CD14-positive monocyte (primary cell): ENCODE measurements at regions not wholly inside any gene's neighbourhood (a gene's known extent, or its start where the extent isn't known, plus 50 kb on each side); places are given as distances from the start of the nearest gene placed in this dataset.

Experiments used
- DNase-seq, 3 donors: peaks; one replicate each; pipeline ENCODE4 v3.0.0-alpha.2; 2011 to 2022
- H2AFZ ChIP-seq: 2 replicates; pipeline ENCODE4 v1.6.0; 2012; ENCODE audit warnings: mild to moderate bottlenecking, low read depth, low read length, inconsistent platforms; ENCODE audit not compliant: insufficient read depth, poor library complexity, severe bottlenecking
- H3K27ac ChIP-seq, 2 donors: 1 replicate in 1 of 2; 2 replicates in 1 of 2; pipeline ENCODE4 v1.5.1; 2012 to 2013; ENCODE audit warnings: low read length in 2 of 2, control low read depth in 1 of 2, inconsistent platforms in 1 of 2, low read depth in 1 of 2, mild to moderate bottlenecking in 1 of 2
- H3K27me3 ChIP-seq, 2 donors: one replicate each; pipeline versions ENCODE4 v1.6.0 to v1.6.1; 2011 to 2013; ENCODE audit warnings: low read length in 2 of 2; ENCODE audit not compliant: control insufficient read depth in 2 of 2, insufficient read depth in 2 of 2
- H3K36me3 ChIP-seq, 2 donors: replicated peaks in 1 of 2; 1 replicate in 1 of 2; 2 replicates in 1 of 2; pipeline versions ENCODE4 v1.5.1 to v1.6.1; 2012 to 2013; ENCODE audit warnings: low read length in 2 of 2, control low read depth in 1 of 2, inconsistent platforms in 1 of 2, mild to moderate bottlenecking in 1 of 2; ENCODE audit not compliant: insufficient read depth in 2 of 2, control insufficient read depth in 1 of 2
- H3K4me1 ChIP-seq, 2 donors: 1 replicate in 1 of 2; 2 replicates in 1 of 2; pipeline versions ENCODE4 v1.5.1 to v1.6.1; 2012 to 2013; ENCODE audit warnings: low read length in 2 of 2, control low read depth in 1 of 2, inconsistent platforms in 1 of 2, mild to moderate bottlenecking in 1 of 2, moderate library complexity in 1 of 2; ENCODE audit not compliant: insufficient read depth in 2 of 2, control insufficient read depth in 1 of 2
- H3K4me2 ChIP-seq: replicated peaks from 2 replicates; pipeline ENCODE3; 2012; ENCODE audit warnings: low read length, moderate library complexity, mild to moderate bottlenecking; ENCODE audit not compliant: poor library complexity, severe bottlenecking; ENCODE audit errors: extremely low read depth
- H3K4me3 ChIP-seq, 3 experiments: fragments of 200-600 bp in 1 of 3; sonication (generic) in 1 of 3; replicated peaks in 1 of 3; 1 replicate in 2 of 3; 2 replicates in 1 of 3; pipeline ENCODE4 v1.5.1; 2011 to 2013; ENCODE audit warnings: low read length in 3 of 3, mild to moderate bottlenecking in 3 of 3, control low read depth in 2 of 3, low read depth in 2 of 3, inconsistent platforms in 1 of 3, moderate library complexity in 1 of 3
- H3K79me2 ChIP-seq: 2 replicates; pipeline ENCODE4 v1.6.0; 2012; ENCODE audit warnings: mild to moderate bottlenecking, control low read depth, inconsistent platforms, low read length, moderate library complexity; ENCODE audit not compliant: insufficient read depth
- H3K9ac ChIP-seq: 2 replicates; pipeline ENCODE4 v1.6.0; 2017; ENCODE audit warnings: low read length, mild to moderate bottlenecking; ENCODE audit not compliant: insufficient read depth, poor library complexity, severe bottlenecking
- H3K9me3 ChIP-seq, 2 donors: replicated peaks in 1 of 2; 1 replicate in 1 of 2; 2 replicates in 1 of 2; pipeline versions ENCODE4 v1.5.1 to v1.6.1; 2012 to 2013; ENCODE audit warnings: low read length in 2 of 2, control low read depth in 1 of 2; ENCODE audit not compliant: control insufficient read depth in 1 of 2, insufficient read depth in 1 of 2
- H4K20me1 ChIP-seq: 2 replicates; pipeline ENCODE4 v1.6.0; 2012; ENCODE audit warnings: mild to moderate bottlenecking, low read length, control low read depth, moderate library complexity; ENCODE audit not compliant: insufficient read depth
- H3K27ac Mint-ChIP-seq, 7 donors: one replicate each; pipeline ENCODE4 v1.8.0; 2020; ENCODE audit warnings: mild to moderate bottlenecking in 7 of 7, mixed read lengths in 7 of 7, moderate library complexity in 6 of 7, inconsistent platforms in 2 of 7
- H3K27me3 Mint-ChIP-seq, 3 donors: one replicate each; pipeline ENCODE4 v1.8.0; 2021 to 2022; ENCODE audit warnings: low read depth in 3 of 3, mild to moderate bottlenecking in 3 of 3, mixed read lengths in 3 of 3, moderate library complexity in 3 of 3, inconsistent platforms in 1 of 3
- H3K36me3 Mint-ChIP-seq, 2 donors: one replicate each; pipeline ENCODE4 v1.8.0; 2020; ENCODE audit warnings: mixed read lengths in 2 of 2, inconsistent platforms in 1 of 2, mild to moderate bottlenecking in 1 of 2
- H3K4me1 Mint-ChIP-seq: one replicate; pipeline ENCODE4 v1.8.0; 2020; ENCODE audit warnings: mild to moderate bottlenecking, mixed read lengths
- H3K4me3 Mint-ChIP-seq, 2 donors: one replicate each; pipeline ENCODE4 v1.8.0; 2020; ENCODE audit warnings: mild to moderate bottlenecking in 2 of 2, mixed read lengths in 2 of 2, moderate library complexity in 1 of 2
- H3K9me3 Mint-ChIP-seq, 7 donors: one replicate each; pipeline ENCODE4 v1.8.0; 2020 to 2022; ENCODE audit warnings: mixed read lengths in 7 of 7, mild to moderate bottlenecking in 6 of 7, moderate library complexity in 6 of 7, inconsistent platforms in 2 of 7
- CTCF ChIP-seq: fragments of 200-600 bp; IDR thresholded peaks from one replicate; pipeline ENCODE4 v1.8.0; 2022; ENCODE audit warnings: antibody characterized with exemption, mild to moderate bottlenecking
- WGBS: methylation state at CpG from one replicate; pipeline ENCODE4 v1.1.5; 2013; ENCODE audit warnings: missing lambda C conversion rate; ENCODE audit not compliant: insufficient coverage; 5-methylcytosine and 5-hydroxymethylcytosine counted together
- intact Hi-C, 2 donors: fragments of 100-400 bp; cut with micrococcal nuclease; formaldehyde crosslinking; loops; one replicate each; pipeline versions ENCODE4 v1.15.0 to v1.15.1; 2023

GRCh38 chr4:144818136-144818535, 172.2 kb downstream of the HHIP start:
- H2AFZ ChIP-seq = no peak overlapping the region
- no peaks in the 10 kb centered on the region for H4K20me1 ChIP-seq
- no peak overlapping the region for H3K4me3 ChIP-seq
- no peak overlapping the region for H3K27ac ChIP-seq
- H3K9ac ChIP-seq = no peak overlapping the region
- intact Hi-C loops = no loop called here
- H3K36me3 ChIP-seq = no peaks in the 10 kb centered on the region
- Mint-ChIP-seq H3K9me3 (peaks cover 0 to 5% (median 2%) of the 10 kb centered on the region in 7 donors), H3K27me3 (no peaks in the 10 kb centered on the region), H3K4me3 (no peak overlapping the region), H3K36me3 (no peaks in the 10 kb centered on the region), H3K27ac (no peak overlapping the region), H3K4me1 (no peaks in the 10 kb centered on the region)
- H3K4me1 ChIP-seq = no peaks in the 10 kb centered on the region
- WGBS = 100% methylated on average over 1 of the region's 3 CpGs
- H3K9me3 ChIP-seq = no peaks in the 10 kb centered on the region
- TF ChIP-seq CTCF = no peak
- H3K79me2 ChIP-seq = no peaks in the 10 kb centered on the region
- no peak overlapping the region for H3K4me2 ChIP-seq
- no peaks in the 10 kb centered on the region for H3K27me3 ChIP-seq
- no peak for DNase-seq

GRCh38 chr4:144819591-144819990, 173.6 kb downstream of the HHIP start:
- Histone ChIP-seq H3K4me1 (no peaks in the 10 kb centered on the region), H3K9me3 (no peaks in the 10 kb centered on the region), H4K20me1 (no peaks in the 10 kb centered on the region), H3K27ac (no peak overlapping the region), H3K9ac (no peak overlapping the region), H3K79me2 (no peaks in the 10 kb centered on the region), H3K27me3 (no peaks in the 10 kb centered on the region), H3K4me2 (no peak overlapping the region), H2AFZ (no peak overlapping the region), H3K36me3 (no peaks in the 10 kb centered on the region), H3K4me3 (no peak overlapping the region)
- no peak for DNase-seq
- Mint-ChIP-seq H3K9me3 (peaks cover 0 to 5% (median 2%) of the 10 kb centered on the region in 7 donors), H3K4me3 (no peak overlapping the region), H3K27me3 (no peaks in the 10 kb centered on the region), H3K4me1 (no peaks in the 10 kb centered on the region), H3K27ac (no peak overlapping the region), H3K36me3 (no peaks in the 10 kb centered on the region)
- WGBS = no CpG with 5 or more reads among the region's 3 CpGs
- intact Hi-C loops = no loop called here
- no peak for TF ChIP-seq CTCF
